ENCODE measurements at regions not wholly inside any gene's neighbourhood (a gene's known extent, or its start where the extent isn't known, plus 50 kb on each side); places are given as distances from the start of the nearest gene placed in this dataset.

GRCh38 chr6:141260627-141261015 lies 872.1 kb upstream of the GJE1 start:
- TF ChIP-seq, protein P1, sequence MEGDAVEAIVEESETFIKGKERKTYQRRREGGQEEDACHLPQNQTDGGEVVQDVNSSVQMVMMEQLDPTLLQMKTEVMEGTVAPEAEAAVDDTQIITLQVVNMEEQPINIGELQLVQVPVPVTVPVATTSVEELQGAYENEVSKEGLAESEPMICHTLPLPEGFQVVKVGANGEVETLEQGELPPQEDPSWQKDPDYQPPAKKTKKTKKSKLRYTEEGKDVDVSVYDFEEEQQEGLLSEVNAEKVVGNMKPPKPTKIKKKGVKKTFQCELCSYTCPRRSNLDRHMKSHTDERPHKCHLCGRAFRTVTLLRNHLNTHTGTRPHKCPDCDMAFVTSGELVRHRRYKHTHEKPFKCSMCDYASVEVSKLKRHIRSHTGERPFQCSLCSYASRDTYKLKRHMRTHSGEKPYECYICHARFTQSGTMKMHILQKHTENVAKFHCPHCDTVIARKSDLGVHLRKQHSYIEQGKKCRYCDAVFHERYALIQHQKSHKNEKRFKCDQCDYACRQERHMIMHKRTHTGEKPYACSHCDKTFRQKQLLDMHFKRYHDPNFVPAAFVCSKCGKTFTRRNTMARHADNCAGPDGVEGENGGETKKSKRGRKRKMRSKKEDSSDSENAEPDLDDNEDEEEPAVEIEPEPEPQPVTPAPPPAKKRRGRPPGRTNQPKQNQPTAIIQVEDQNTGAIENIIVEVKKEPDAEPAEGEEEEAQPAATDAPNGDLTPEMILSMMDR (IDR thresholded peaks at IDR 0.05; ENCODE audit: low read length): no peak
- TF ChIP-seq EZH2 (IDR thresholded peaks at IDR 0.05; ENCODE audit: borderline replicate concordance, low read length): no peak
